MM.1S (cell line): ENCODE measurements at regions not wholly inside any gene's neighbourhood (a gene's known extent, or its start where the extent isn't known, plus 50 kb on each side); places are given as distances from the start of the nearest gene placed in this dataset.

Source experiments
- DNase-seq: peaks from one replicate; pipeline ENCODE4 v3.0.0-alpha.2; 2015
- H2AFZ ChIP-seq: fragments of 300-600 bp; sonication (generic); 2 replicates; pipeline ENCODE4 v1.6.0; 2016; ENCODE audit warnings: antibody characterized with exemption, low read length
- H3F3A ChIP-seq: fragments of 300-600 bp; sonication (generic); 2 replicates; pipeline ENCODE4 v1.6.1; 2016; ENCODE audit warnings: mild to moderate bottlenecking, antibody characterized with exemption, low read length, moderate library complexity, mixed read lengths; ENCODE audit not compliant: insufficient read depth
- H3K27ac ChIP-seq: fragments of 300-600 bp; sonication (generic); 2 replicates; pipeline ENCODE4 v1.5.1; 2016; ENCODE audit warnings: mild to moderate bottlenecking, low read length
- H3K27me3 ChIP-seq: fragments of 300-600 bp; sonication (generic); replicated peaks from 2 replicates; pipeline ENCODE4 v1.6.0; 2016; ENCODE audit warnings: low read length; ENCODE audit not compliant: insufficient read depth
- H3K36me3 ChIP-seq: fragments of 300-600 bp; sonication (generic); replicated peaks from 2 replicates; pipeline ENCODE4 v1.6.1; 2016; ENCODE audit warnings: mild to moderate bottlenecking, low read length, mixed read lengths; ENCODE audit not compliant: insufficient read depth
- H3K4me1 ChIP-seq: fragments of 300-600 bp; sonication (generic); 2 replicates; pipeline ENCODE4 v1.6.1; 2016; ENCODE audit warnings: low read length, mixed read lengths
- H3K4me2 ChIP-seq: fragments of 300-600 bp; sonication (generic); 2 replicates; pipeline ENCODE4 v1.6.0; 2016; ENCODE audit warnings: low read depth, low read length
- H3K4me3 ChIP-seq: fragments of 300-600 bp; sonication (generic); 2 replicates; pipeline ENCODE4 v1.5.1; 2016; ENCODE audit warnings: low read length, mixed read lengths
- H3K79me2 ChIP-seq: fragments of 300-600 bp; sonication (generic); 2 replicates; pipeline ENCODE4 v1.6.1; 2016; ENCODE audit warnings: mixed run types, low read length, mixed read lengths
- H3K9ac ChIP-seq: fragments of 300-600 bp; sonication (generic); 2 replicates; pipeline ENCODE4 v1.6.1; 2016; ENCODE audit warnings: low read length, mixed read lengths
- H3K9me2 ChIP-seq: fragments of 300-600 bp; sonication (generic); replicated peaks from 2 replicates; pipeline ENCODE4 v1.6.1; 2016; ENCODE audit warnings: mild to moderate bottlenecking, low read length, mixed read lengths; ENCODE audit not compliant: insufficient read depth
- H3K9me3 ChIP-seq: fragments of 300-600 bp; sonication (generic); replicated peaks from 2 replicates; pipeline ENCODE4 v1.6.1; 2016; ENCODE audit warnings: mild to moderate bottlenecking, low read length, mixed read lengths; ENCODE audit not compliant: insufficient read depth
- H4K20me1 ChIP-seq: fragments of 300-600 bp; sonication (generic); 2 replicates; pipeline ENCODE4 v1.6.1; 2016; ENCODE audit warnings: mild to moderate bottlenecking, low read length, moderate library complexity, mixed read lengths; ENCODE audit not compliant: insufficient read depth
- EZH2 ChIP-seq: fragments of 300-600 bp; sonication (generic); optimal IDR thresholded peaks from 2 replicates; pipeline ENCODE3; 2017; ENCODE audit warnings: low read depth, mild to moderate bottlenecking, antibody characterized with exemption, low read length, mixed read lengths
- EZH2phosphoT487 ChIP-seq: fragments of 300-600 bp; sonication (generic); IDR thresholded peaks from 2 replicates; pipeline ENCODE4 v1.6.1; 2018; ENCODE audit warnings: antibody characterized with exemption, low read length
- TF ChIP-seq, protein P1 (sequence below): fragments of 300-600 bp; sonication (generic); IDR thresholded peaks from 2 replicates; pipeline ENCODE4 v1.5.1; 2016; ENCODE audit warnings: antibody characterized with exemption, low read length, mixed read lengths

DNA sequence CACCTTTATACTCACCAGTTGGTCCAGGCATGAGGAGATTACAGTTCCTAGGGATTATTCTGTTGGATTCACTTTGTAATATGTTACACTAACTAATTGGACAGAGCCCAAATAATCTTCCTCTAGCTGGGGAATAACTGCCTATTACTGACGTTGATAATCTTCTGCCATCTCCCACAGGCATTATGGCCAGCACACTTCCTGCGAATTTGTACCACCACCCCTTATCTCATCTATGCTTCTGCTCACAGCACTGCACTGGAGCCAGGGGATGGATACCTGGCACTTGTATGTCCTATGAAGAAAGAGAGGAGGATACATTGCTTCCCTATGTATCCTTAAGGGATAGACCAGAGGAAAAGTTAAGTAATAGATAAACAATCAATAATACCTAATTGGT lies 494.8 kb upstream of the MAN1A1 start:
- no peak for DNase-seq
- H3K9me2 ChIP-seq, result no peaks in the 10 kb centered on the region

DNA sequence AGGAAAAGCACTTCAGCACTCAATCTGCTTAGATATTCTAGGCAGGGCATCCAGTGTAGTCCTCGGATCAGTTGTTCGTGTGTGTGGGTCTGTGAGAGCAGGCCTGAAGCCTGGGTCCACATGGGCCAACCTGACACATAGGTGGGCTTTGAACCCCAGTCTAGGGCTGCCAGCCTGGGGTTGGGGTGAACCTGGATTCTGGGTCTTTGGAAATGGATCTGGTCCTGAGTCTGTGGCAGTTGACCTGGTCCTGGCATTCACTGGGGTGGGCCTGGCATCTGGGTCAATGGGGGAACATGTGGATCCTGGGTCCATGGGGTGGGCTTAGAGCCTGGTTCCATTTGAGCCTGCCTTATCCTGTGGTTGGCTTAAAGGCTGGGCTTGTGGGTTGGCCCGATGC lies 492.6 kb upstream of the MAN1A1 start:
- no peaks in the 10 kb centered on the region for H3K27me3 ChIP-seq
- H2AFZ ChIP-seq, result peak overlapping the region; percentile 46
- no peaks in the 10 kb centered on the region for H3K4me1 ChIP-seq
- no peaks in the 10 kb centered on the region for H3F3A ChIP-seq
- TF ChIP-seq, protein P1, sequence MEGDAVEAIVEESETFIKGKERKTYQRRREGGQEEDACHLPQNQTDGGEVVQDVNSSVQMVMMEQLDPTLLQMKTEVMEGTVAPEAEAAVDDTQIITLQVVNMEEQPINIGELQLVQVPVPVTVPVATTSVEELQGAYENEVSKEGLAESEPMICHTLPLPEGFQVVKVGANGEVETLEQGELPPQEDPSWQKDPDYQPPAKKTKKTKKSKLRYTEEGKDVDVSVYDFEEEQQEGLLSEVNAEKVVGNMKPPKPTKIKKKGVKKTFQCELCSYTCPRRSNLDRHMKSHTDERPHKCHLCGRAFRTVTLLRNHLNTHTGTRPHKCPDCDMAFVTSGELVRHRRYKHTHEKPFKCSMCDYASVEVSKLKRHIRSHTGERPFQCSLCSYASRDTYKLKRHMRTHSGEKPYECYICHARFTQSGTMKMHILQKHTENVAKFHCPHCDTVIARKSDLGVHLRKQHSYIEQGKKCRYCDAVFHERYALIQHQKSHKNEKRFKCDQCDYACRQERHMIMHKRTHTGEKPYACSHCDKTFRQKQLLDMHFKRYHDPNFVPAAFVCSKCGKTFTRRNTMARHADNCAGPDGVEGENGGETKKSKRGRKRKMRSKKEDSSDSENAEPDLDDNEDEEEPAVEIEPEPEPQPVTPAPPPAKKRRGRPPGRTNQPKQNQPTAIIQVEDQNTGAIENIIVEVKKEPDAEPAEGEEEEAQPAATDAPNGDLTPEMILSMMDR, result no peak
- TF ChIP-seq EZH2phosphoT487, result no peak
- no peak for TF ChIP-seq EZH2
- no peaks in the 10 kb centered on the region for H3K36me3 ChIP-seq
- H3K9ac ChIP-seq, result no peak overlapping the region
- H3K9me2 ChIP-seq, result no peaks in the 10 kb centered on the region
- H3K27ac ChIP-seq, result no peak overlapping the region
- no peaks in the 10 kb centered on the region for H4K20me1 ChIP-seq
- H3K9me3 ChIP-seq, result no peaks in the 10 kb centered on the region
- H3K4me3 ChIP-seq, result no peak overlapping the region
- H3K4me2 ChIP-seq, result peak overlapping the region; percentile 23; the same call in 1 of the 2 replicates
- H3K79me2 ChIP-seq, result no peaks in the 10 kb centered on the region
- no peak for DNase-seq

More for the DNA sequence above, 494.8 kb upstream of the MAN1A1 start:
- H3K79me2 ChIP-seq, result no peaks in the 10 kb centered on the region
- no peaks in the 10 kb centered on the region for H3K27me3 ChIP-seq
- TF ChIP-seq EZH2, result no peak
- TF ChIP-seq EZH2phosphoT487, result no peak
- TF ChIP-seq, protein P1, result no peak
- H3K9ac ChIP-seq, result no peak overlapping the region
- no peaks in the 10 kb centered on the region for H3K4me1 ChIP-seq
- no peak overlapping the region for H3K4me2 ChIP-seq
- H3F3A ChIP-seq, result no peaks in the 10 kb centered on the region
- H3K9me3 ChIP-seq, result no peaks in the 10 kb centered on the region
- H4K20me1 ChIP-seq, result no peaks in the 10 kb centered on the region
- no peaks in the 10 kb centered on the region for H3K36me3 ChIP-seq
- H3K4me3 ChIP-seq, result no peak overlapping the region
- no peak overlapping the region for H2AFZ ChIP-seq
- H3K27ac ChIP-seq, result no peak overlapping the region

GRCh38 chr6:119838043-119838442 lies 488.5 kb upstream of the MAN1A1 start:
- H3F3A ChIP-seq, result no peaks in the 10 kb centered on the region
- no peaks in the 10 kb centered on the region for H3K79me2 ChIP-seq
- no peaks in the 10 kb centered on the region for H3K9me2 ChIP-seq
- no peaks in the 10 kb centered on the region for H3K9me3 ChIP-seq
- H3K27ac ChIP-seq, result no peak overlapping the region
- no peak overlapping the region for H3K9ac ChIP-seq
- H4K20me1 ChIP-seq, result no peaks in the 10 kb centered on the region
- H3K4me2 ChIP-seq, result no peak overlapping the region
- no peak overlapping the region for H3K4me3 ChIP-seq
- TF ChIP-seq EZH2, result no peak
- TF ChIP-seq, protein P1, result no peak
- TF ChIP-seq EZH2phosphoT487, result no peak
- H3K4me1 ChIP-seq, result no peaks in the 10 kb centered on the region
- no peaks in the 10 kb centered on the region for H3K27me3 ChIP-seq
- DNase-seq, result no peak
- no peak overlapping the region for H2AFZ ChIP-seq
- H3K36me3 ChIP-seq, result no peaks in the 10 kb centered on the region
